Endothelial cell of umbilical vein (primary cell): ENCODE measurements at regions not wholly inside any gene's neighbourhood (a gene's known extent, or its start where the extent isn't known, plus 50 kb on each side); places are given as distances from the start of the nearest gene placed in this dataset.

Source experiments
- BruUV-seq: library from RNA; stranded (reverse); fragments of 400-500 nt; replicated peaks from 2 replicates; lab custom pipeline; 2021; lab: Mats Ljungman, UMichigan
- CTCF ChIA-PET: fragments of 300-600, 350-600 bp; sonication (Branson Sonifier 250); formaldehyde crosslinking; loops from one replicate; lab custom pipeline; 2021; ENCODE audit warnings: antibody characterized with exemption, inconsistent platforms; lab: Charles Lee
- POLR2A ChIA-PET: fragments of 300-600, 350-600 bp; sonication (Branson Sonifier 250); formaldehyde crosslinking; loops from one replicate; lab custom pipeline; 2021; ENCODE audit warnings: antibody characterized with exemption, inconsistent platforms; lab: Charles Lee
- DNase-seq: peaks from one replicate; pipeline ENCODE4 v3.0.0-alpha.2; 2011; ENCODE audit warnings: low read depth, low spot score
- FAIRE-seq: peaks from 2 replicates; lab custom pipeline; 2011; peaks lifted over from hg19 to GRCh38; lab: Jason Lieb, UNC
- H2AFZ ChIP-seq: 2 replicates; pipeline ENCODE4 v1.6.0; 2012; ENCODE audit warnings: low read depth, low read length, control low read depth, inconsistent platforms
- H3K27ac ChIP-seq: 2 replicates; pipeline ENCODE4 v1.5.1; 2011; ENCODE audit warnings: low read depth, mild to moderate bottlenecking, control low read depth, low read length, moderate library complexity; ENCODE audit not compliant: insufficient read depth
- H3K27me3 ChIP-seq, 2 experiments: 2 replicates each; pipeline versions ENCODE4 v1.6.0 to v1.6.1; 2011; ENCODE audit warnings: low read length in 2 of 2, mixed read lengths in 1 of 2; ENCODE audit not compliant: control insufficient read depth in 2 of 2, insufficient read depth in 2 of 2
- H3K36me3 ChIP-seq, 2 experiments: 2 replicates in 1 of 2; 3 replicates in 1 of 2; pipeline ENCODE4 v1.5.1; 2011; ENCODE audit warnings: low read length in 2 of 2, mild to moderate bottlenecking in 1 of 2, moderate library complexity in 1 of 2; ENCODE audit not compliant: control insufficient read depth in 2 of 2, insufficient read depth in 2 of 2; ENCODE audit errors: extremely low read depth in 1 of 2
- H3K4me1 ChIP-seq: 3 replicates; pipeline ENCODE4 v1.5.1; 2011; ENCODE audit warnings: mild to moderate bottlenecking, low read length; ENCODE audit not compliant: control insufficient read depth, insufficient read depth; ENCODE audit errors: extremely low read depth
- H3K4me2 ChIP-seq: 2 replicates; pipeline ENCODE4 v1.6.1; 2011; ENCODE audit warnings: low read length, control low read depth, mixed read lengths; ENCODE audit not compliant: insufficient read depth
- H3K4me3 ChIP-seq, 3 experiments: fragments of 200-600 bp in 1 of 3; sonication (generic), shearing (Covaris generic) in 1 of 3; replicated peaks in 1 of 3; 2 replicates each; pipeline ENCODE4 v1.5.1; 2011 to 2016; ENCODE audit warnings: control low read depth in 3 of 3, low read length in 3 of 3, mild to moderate bottlenecking in 2 of 3, inconsistent platforms in 1 of 3, low read depth in 1 of 3, moderate library complexity in 1 of 3; ENCODE audit not compliant: insufficient read depth in 1 of 3
- H3K79me2 ChIP-seq: 2 replicates; pipeline ENCODE4 v1.6.0; 2012; ENCODE audit warnings: low read length, inconsistent platforms; ENCODE audit not compliant: control insufficient read depth, insufficient read depth
- H3K9ac ChIP-seq: replicated peaks from 2 replicates; pipeline ENCODE3; 2011; ENCODE audit warnings: low read length, control low read depth; ENCODE audit not compliant: insufficient read depth; ENCODE audit errors: extremely low read depth
- H3K9me1 ChIP-seq: replicated peaks from 3 replicates; pipeline ENCODE4 v1.6.0; 2011; ENCODE audit warnings: mild to moderate bottlenecking, low read length; ENCODE audit not compliant: control insufficient read depth, insufficient read depth; ENCODE audit errors: extremely low read depth
- H3K9me3 ChIP-seq: replicated peaks from 2 replicates; pipeline ENCODE4 v1.5.1; 2012; ENCODE audit warnings: low read length, inconsistent platforms; ENCODE audit not compliant: control insufficient read depth, insufficient read depth
- H4K20me1 ChIP-seq: replicated peaks from 2 replicates; pipeline ENCODE3; 2011; ENCODE audit warnings: mild to moderate bottlenecking, low read length; ENCODE audit not compliant: control insufficient read depth, insufficient read depth; ENCODE audit errors: extremely low read depth
- EZH2 ChIP-seq: IDR thresholded peaks from 2 replicates; pipeline ENCODE4 v1.6.1; 2012; ENCODE audit warnings: borderline replicate concordance, low read depth, mild to moderate bottlenecking, moderate library complexity, low read length, inconsistent platforms; ENCODE audit not compliant: severe bottlenecking
- FOS ChIP-seq: IDR thresholded peaks from 2 replicates; pipeline ENCODE4 v1.6.1; 2011; ENCODE audit warnings: mild to moderate bottlenecking, low read length, moderate library complexity, borderline replicate concordance; ENCODE audit not compliant: insufficient read depth
- GATA2 ChIP-seq: IDR thresholded peaks from 2 replicates; pipeline ENCODE4 v1.7.0; 2011; ENCODE audit warnings: low read depth, mild to moderate bottlenecking, moderate library complexity, mixed read lengths, low read length; ENCODE audit not compliant: insufficient read length, insufficient read depth
- JUN ChIP-seq: IDR thresholded peaks from 2 replicates; pipeline ENCODE4 v1.6.1; 2011; ENCODE audit warnings: borderline replicate concordance, low read depth; ENCODE audit not compliant: insufficient read length, insufficient read depth
- MAX ChIP-seq: IDR thresholded peaks from 2 replicates; pipeline ENCODE4 v1.6.1; 2011; ENCODE audit not compliant: insufficient read depth, insufficient read length
- MYC ChIP-seq: IDR thresholded peaks from one replicate; pipeline ENCODE4 v1.6.1; 2011; ENCODE audit warnings: mild to moderate bottlenecking, low read depth, low read length
- POLR2A ChIP-seq: IDR thresholded peaks from 2 replicates; pipeline ENCODE4 v1.6.1; 2012; ENCODE audit warnings: low read depth, mild to moderate bottlenecking, control low read depth, low read length
- POLR2AphosphoS5 ChIP-seq: IDR thresholded peaks from 2 replicates; pipeline ENCODE4 v1.6.1; 2012; ENCODE audit warnings: low read depth, mild to moderate bottlenecking, control low read depth, low read length, moderate library complexity; ENCODE audit not compliant: insufficient read depth
- dilution Hi-C: fragments of 300-500 bp; cut with MboI; formaldehyde crosslinking; loops from one replicate; pipeline ENCODE4 v1.15.0; 2019; ENCODE audit warnings: low sequenced_read_pairs; ENCODE audit not compliant: extremely low pct_ligation_motif_present
- intact Hi-C: fragments of 100-400 bp; cut with micrococcal nuclease; formaldehyde crosslinking; loops from one replicate; pipeline ENCODE4 v1.10.0; 2022
- TF ChIP-seq, protein P1 (sequence below), 2 donors: IDR thresholded peaks; 1 replicate in 1 of 2; 2 replicates in 1 of 2; pipeline ENCODE4 v1.5.1; 2011; ENCODE audit warnings: low read length in 2 of 2, mild to moderate bottlenecking in 2 of 2, moderate library complexity in 2 of 2, control low read depth in 1 of 2, inconsistent platforms in 1 of 2, low read depth in 1 of 2; ENCODE audit not compliant: insufficient read depth in 1 of 2; ENCODE audit errors: extremely low read depth in 1 of 2

GRCh38 chr6:121651420-121651819 lies 216.0 kb downstream of the GJA1 start:
- CTCF ChIA-PET: interaction anchor here (0.9 to 1.2 kb wide), 2 partner anchors 190 to 207 kb away, joined by 3 read pairs; no protein-coding TSS in a partner anchor

More at GRCh38 chr6:121651420-121651819, 216.0 kb downstream of the GJA1 start:
- H3K9ac ChIP-seq: peak overlapping the region; percentile 77
- TF ChIP-seq MAX (peak; percentile 85), GATA2 (peak; percentile 64), POLR2A (peak; percentile 21), JUN (peak; percentile 67), POLR2AphosphoS5 (peak; percentile 63), MYC (peak; percentile 72), FOS (no peak), EZH2 (no peak)
- TF ChIP-seq, protein P1, sequence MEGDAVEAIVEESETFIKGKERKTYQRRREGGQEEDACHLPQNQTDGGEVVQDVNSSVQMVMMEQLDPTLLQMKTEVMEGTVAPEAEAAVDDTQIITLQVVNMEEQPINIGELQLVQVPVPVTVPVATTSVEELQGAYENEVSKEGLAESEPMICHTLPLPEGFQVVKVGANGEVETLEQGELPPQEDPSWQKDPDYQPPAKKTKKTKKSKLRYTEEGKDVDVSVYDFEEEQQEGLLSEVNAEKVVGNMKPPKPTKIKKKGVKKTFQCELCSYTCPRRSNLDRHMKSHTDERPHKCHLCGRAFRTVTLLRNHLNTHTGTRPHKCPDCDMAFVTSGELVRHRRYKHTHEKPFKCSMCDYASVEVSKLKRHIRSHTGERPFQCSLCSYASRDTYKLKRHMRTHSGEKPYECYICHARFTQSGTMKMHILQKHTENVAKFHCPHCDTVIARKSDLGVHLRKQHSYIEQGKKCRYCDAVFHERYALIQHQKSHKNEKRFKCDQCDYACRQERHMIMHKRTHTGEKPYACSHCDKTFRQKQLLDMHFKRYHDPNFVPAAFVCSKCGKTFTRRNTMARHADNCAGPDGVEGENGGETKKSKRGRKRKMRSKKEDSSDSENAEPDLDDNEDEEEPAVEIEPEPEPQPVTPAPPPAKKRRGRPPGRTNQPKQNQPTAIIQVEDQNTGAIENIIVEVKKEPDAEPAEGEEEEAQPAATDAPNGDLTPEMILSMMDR (IDR thresholded peaks at IDR 0.05; ENCODE audit: extremely low read depth in 1 of 2, insufficient read depth in 1 of 2, low read depth in 1 of 2, low read length in 2 of 2): no peak
- FAIRE-seq (peak; percentile 81), DNase-seq (peak; percentile 96)
- no peaks in the 10 kb centered on the region for H3K36me3 ChIP-seq
- H3K27me3 ChIP-seq: no peaks in the 10 kb centered on the region
- H3K4me1 ChIP-seq: peaks cover 42% of the 10 kb centered on the region
- intact Hi-C loops (loop anchor here (1.0 to 5.0 kb wide), 3 partner anchors 76 to 381 kb away; no protein-coding TSS in a partner anchor), dilution Hi-C loops (no loop called here)
- no peaks in the 10 kb centered on the region for H3K79me2 ChIP-seq
- no TSS peak for BruUV-seq
- peak overlapping the region; percentile 98 for H3K27ac ChIP-seq
- no peaks in the 10 kb centered on the region for H4K20me1 ChIP-seq
- peak overlapping the region in 1 of 3 experiments; percentile 57 for H3K4me3 ChIP-seq
- no peak overlapping the region for H2AFZ ChIP-seq
- no peaks in the 10 kb centered on the region for H3K9me3 ChIP-seq
- peak overlapping the region; percentile 75 for H3K4me2 ChIP-seq
- no peaks in the 10 kb centered on the region for H3K9me1 ChIP-seq
- POLR2A ChIA-PET: no interaction called here
